Liver (tissue), 8 donors: ENCODE measurements at regions not wholly inside any gene's neighbourhood (a gene's known extent, or its start where the extent isn't known, plus 50 kb on each side); places are given as distances from the start of the nearest gene placed in this dataset.

Experiments
- DNase-seq: peaks from one replicate; pipeline ENCODE4 v3.0.0-alpha.2; 2017; ENCODE audit warnings: low spot score
- H3K27ac ChIP-seq, 2 donors: one replicate each; pipeline ENCODE4 v1.7.0; 2013; ENCODE audit warnings: inconsistent platforms in 2 of 2, low read length in 2 of 2, control low read depth in 1 of 2, low read depth in 1 of 2, mild to moderate bottlenecking in 1 of 2
- H3K27me3 ChIP-seq, 4 donors: one replicate each; pipeline versions ENCODE4 v1.6.1 to v1.7.0; 2013; ENCODE audit warnings: low read length in 3 of 4, inconsistent platforms in 1 of 4, mild to moderate bottlenecking in 1 of 4, moderate library complexity in 1 of 4; ENCODE audit not compliant: control insufficient read depth in 4 of 4, insufficient read depth in 4 of 4
- H3K36me3 ChIP-seq, 4 donors: one replicate each; pipeline versions ENCODE4 v1.6.1 to v1.7.0; 2013; ENCODE audit warnings: low read length in 3 of 4, mild to moderate bottlenecking in 3 of 4, low read depth in 1 of 4, moderate library complexity in 1 of 4; ENCODE audit not compliant: control insufficient read depth in 4 of 4, insufficient read depth in 3 of 4
- H3K4me1 ChIP-seq, 4 donors: one replicate each; pipeline versions ENCODE4 v1.6.1 to v1.7.0; 2013; ENCODE audit warnings: low read length in 3 of 4, mild to moderate bottlenecking in 3 of 4, moderate library complexity in 1 of 4; ENCODE audit not compliant: control insufficient read depth in 4 of 4, insufficient read depth in 4 of 4
- H3K4me3 ChIP-seq, 3 donors: one replicate each; pipeline versions ENCODE4 v1.6.1 to v1.7.0; 2013; ENCODE audit warnings: low read length in 3 of 3, control low read depth in 1 of 3, low read depth in 1 of 3, mild to moderate bottlenecking in 1 of 3
- H3K9ac ChIP-seq, 2 donors: one replicate each; pipeline ENCODE4 v1.7.0; 2013; ENCODE audit warnings: low read length in 2 of 2, mild to moderate bottlenecking in 2 of 2, moderate library complexity in 2 of 2, control low read depth in 1 of 2, low read depth in 1 of 2
- H3K9me3 ChIP-seq, 4 donors: one replicate each; pipeline versions ENCODE4 v1.6.1 to v1.7.0; 2013; ENCODE audit warnings: low read length in 3 of 4; ENCODE audit not compliant: control insufficient read depth in 4 of 4
- ATF3 ChIP-seq: IDR thresholded peaks from 2 replicates; pipeline ENCODE4 v1.6.1; 2016; ENCODE audit warnings: antibody characterized with exemption
- CTCF ChIP-seq: fragments of 150-350 bp; IDR thresholded peaks from 2 replicates; pipeline ENCODE4 v1.5.1; 2017; ENCODE audit warnings: improper control_type of control experiment, low read depth, low read length; ENCODE audit not compliant: missing input control
- EGR1 ChIP-seq, 2 donors: IDR thresholded peaks; 2 replicates each; pipeline ENCODE4 v1.6.1; 2016 to 2018; ENCODE audit warnings: antibody characterized with exemption in 2 of 2, low read depth in 2 of 2
- FOXA1 ChIP-seq: IDR thresholded peaks from 2 replicates; pipeline ENCODE4 v1.6.1; 2016; ENCODE audit warnings: antibody characterized with exemption
- FOXA2 ChIP-seq: IDR thresholded peaks from 2 replicates; pipeline ENCODE4 v1.6.1; 2016; ENCODE audit warnings: antibody characterized with exemption
- GABPA ChIP-seq, 2 donors: IDR thresholded peaks in 1 of 2; conservative IDR thresholded peaks in 1 of 2; 2 replicates each; pipeline ENCODE4 v1.6.1; 2016; ENCODE audit warnings: antibody characterized with exemption in 2 of 2, mild to moderate bottlenecking in 1 of 2, moderate library complexity in 1 of 2
- HNF4A ChIP-seq, 2 donors: conservative IDR thresholded peaks; 2 replicates each; pipeline ENCODE4 v1.6.1; 2016; ENCODE audit warnings: antibody characterized with exemption in 2 of 2, mild to moderate bottlenecking in 2 of 2
- HNF4G ChIP-seq: IDR thresholded peaks from 2 replicates; pipeline ENCODE4 v1.6.1; 2016; ENCODE audit warnings: antibody characterized with exemption
- JUND ChIP-seq, 2 donors: IDR thresholded peaks; 2 replicates each; pipeline ENCODE4 v1.6.1; 2016; ENCODE audit warnings: antibody characterized with exemption in 2 of 2
- MAX ChIP-seq: IDR thresholded peaks from 2 replicates; pipeline ENCODE4 v1.6.1; 2016; ENCODE audit warnings: antibody characterized with exemption
- NR2F2 ChIP-seq: IDR thresholded peaks from 2 replicates; pipeline ENCODE4 v1.6.1; 2016; ENCODE audit warnings: antibody characterized with exemption
- RAD21 ChIP-seq, 2 donors: IDR thresholded peaks; 2 replicates each; pipeline ENCODE4 v1.6.1; 2016; ENCODE audit warnings: antibody characterized with exemption in 2 of 2, mild to moderate bottlenecking in 2 of 2
- REST ChIP-seq: IDR thresholded peaks from 2 replicates; pipeline ENCODE4 v1.6.1; 2016; ENCODE audit warnings: antibody characterized with exemption, mild to moderate bottlenecking
- RXRA ChIP-seq, 2 donors: IDR thresholded peaks; 2 replicates each; pipeline ENCODE4 v1.6.1; 2017 to 2018; ENCODE audit warnings: antibody characterized with exemption in 2 of 2, mild to moderate bottlenecking in 1 of 2
- SP1 ChIP-seq: IDR thresholded peaks from 2 replicates; pipeline ENCODE4 v1.6.1; 2018; ENCODE audit warnings: antibody characterized with exemption, mild to moderate bottlenecking
- TAF1 ChIP-seq: conservative IDR thresholded peaks from 2 replicates; pipeline ENCODE4 v1.6.1; 2016; ENCODE audit warnings: antibody characterized with exemption, mild to moderate bottlenecking
- YY1 ChIP-seq: IDR thresholded peaks from 2 replicates; pipeline ENCODE4 v1.6.1; 2016; ENCODE audit warnings: antibody characterized with exemption, mild to moderate bottlenecking
- ZBTB33 ChIP-seq: IDR thresholded peaks from 2 replicates; pipeline ENCODE4 v1.6.1; 2016; ENCODE audit warnings: antibody characterized with exemption
- WGBS: extraction: QIAGEN DNeasy Blood & Tissue Kit; methylation state at CpG from one replicate; pipeline ENCODE4 v1.1.7; 2013; 5-methylcytosine and 5-hydroxymethylcytosine counted together
- donor health status: healthy.
- donor health status: healthy.
- donor health status: healthy.
- donor health status: healthy.
- donor health status: healthy.

DNA sequence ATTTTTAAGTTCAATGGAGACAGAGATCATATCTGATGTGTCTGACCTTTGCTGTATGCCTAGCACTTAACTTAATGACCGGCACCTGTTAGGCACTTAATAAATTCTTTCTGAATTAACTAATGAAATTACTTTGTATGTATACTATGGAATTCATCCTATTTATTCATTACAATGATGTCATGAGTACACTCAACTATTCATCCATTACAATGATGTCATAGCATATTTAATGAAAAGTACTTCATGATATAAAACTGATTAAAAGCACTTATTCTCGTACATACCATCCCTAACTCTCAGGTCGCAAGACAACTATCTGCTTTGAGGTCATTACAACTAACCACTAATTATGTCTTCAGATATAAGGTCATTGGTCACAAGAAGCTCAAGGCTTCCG, 1131.6 kb downstream of the DTWD2 start (continued):
- TF ChIP-seq RAD21 (IDR thresholded peaks at IDR 0.05): no peak

DNA sequence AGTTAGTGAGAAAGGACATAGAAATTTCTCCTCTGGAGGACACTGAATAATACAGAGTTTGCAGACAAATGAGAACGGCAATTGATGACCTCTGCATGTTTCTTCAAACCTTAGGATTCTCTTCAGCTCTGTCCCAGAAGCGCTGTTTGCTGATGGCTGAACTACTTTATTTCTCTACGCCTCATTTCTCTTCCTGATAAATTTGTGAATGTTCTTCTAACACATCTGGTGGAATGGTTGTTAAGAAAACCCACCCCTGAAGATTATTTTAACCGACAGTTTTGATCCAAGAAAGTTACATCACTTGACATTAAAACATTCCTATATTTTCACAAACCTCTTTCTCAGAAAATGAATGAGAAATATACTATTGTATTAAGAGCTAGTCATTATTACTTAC, 1150.6 kb downstream of the DTWD2 start:
- no peak for TF ChIP-seq GABPA (IDR thresholded peaks at IDR 0.05 in 1 of 2, conservative IDR thresholded peaks at IDR 0.05 in 1 of 2)
- no peak for TF ChIP-seq MAX
- TF ChIP-seq SP1: no peak
- TF ChIP-seq NR2F2: no peak
- no peak for TF ChIP-seq FOXA1
- TF ChIP-seq HNF4A (conservative IDR thresholded peaks at IDR 0.05): no peak
- TF ChIP-seq RAD21 (IDR thresholded peaks at IDR 0.05): no peak
- TF ChIP-seq YY1: no peak
- no peaks in the 10 kb centered on the region for H3K4me1 ChIP-seq
- H3K9me3 ChIP-seq: peaks cover 0 to 2% (median 0%) of the 10 kb centered on the region in 4 donors
- H3K27ac ChIP-seq: no peak overlapping the region
- no peaks in the 10 kb centered on the region for H3K36me3 ChIP-seq
- H3K27me3 ChIP-seq: no peaks in the 10 kb centered on the region
- no peak overlapping the region for H3K9ac ChIP-seq
- WGBS: 80% methylated on average over 4 of the region's 4 CpGs
- DNase-seq: no peak
- no peak overlapping the region for H3K4me3 ChIP-seq

- WGBS: 82% methylated on average over 4 of the region's 4 CpGs
- Histone ChIP-seq H3K9me3 (no peaks in the 10 kb centered on the region), H3K4me3 (no peak overlapping the region), H3K4me1 (no peaks in the 10 kb centered on the region), H3K36me3 (no peaks in the 10 kb centered on the region), H3K27ac (no peak overlapping the region), H3K9ac (no peak overlapping the region), H3K27me3 (no peaks in the 10 kb centered on the region)
- TF ChIP-seq MAX: no peak
- TF ChIP-seq EGR1 (IDR thresholded peaks at IDR 0.05; ENCODE audit: low read depth in 2 of 2): no peak
- TF ChIP-seq SP1: no peak
- DNase-seq: no peak
Observed at GRCh38 chr5:117833691-117834090, 1154.7 kb downstream of the DTWD2 start.

- Histone ChIP-seq H3K9ac (no peak overlapping the region), H3K27me3 (no peaks in the 10 kb centered on the region), H3K9me3 (peaks cover 0 to 1% (median 0%) of the 10 kb centered on the region in 4 donors), H3K4me3 (no peak overlapping the region), H3K36me3 (no peaks in the 10 kb centered on the region), H3K27ac (no peak overlapping the region), H3K4me1 (no peaks in the 10 kb centered on the region)
- TF ChIP-seq EGR1 (IDR thresholded peaks at IDR 0.05; ENCODE audit: low read depth in 2 of 2) (no peak), MAX (no peak), RAD21 (IDR thresholded peaks at IDR 0.05) (no peak), ZBTB33 (no peak), ATF3 (no peak), RXRA (IDR thresholded peaks at IDR 0.05) (no peak), GABPA (IDR thresholded peaks at IDR 0.05 in 1 of 2, conservative IDR thresholded peaks at IDR 0.05 in 1 of 2) (no peak), JUND (IDR thresholded peaks at IDR 0.05) (no peak), FOXA1 (no peak), NR2F2 (no peak), HNF4A (conservative IDR thresholded peaks at IDR 0.05) (no peak), REST (no peak), TAF1 (no peak), YY1 (no peak), FOXA2 (no peak), HNF4G (no peak), CTCF (no peak), SP1 (no peak)
- WGBS: 78% methylated on average over 3 of the region's 3 CpGs
- no peak for DNase-seq
Observed at GRCh38 chr5:117829646-117830045, 1158.7 kb downstream of the DTWD2 start.
